Naive thymus-derived CD4-positive, alpha-beta T cell (primary cell): ENCODE measurements at regions not wholly inside any gene's neighbourhood (a gene's known extent, or its start where the extent isn't known, plus 50 kb on each side); places are given as distances from the start of the nearest gene placed in this dataset.

Source experiments
- ATAC-seq: fragments of 150-1000 bp; cut with Tn5 transposase; 2 replicates; pipeline ENCODE4 v1.10.0; 2021; ENCODE audit warnings: mild to moderate bottlenecking, moderate library complexity
- CTCF ChIA-PET: fragments of 350-600 bp; sonication (Branson Sonifier 250); formaldehyde crosslinking; loops from one replicate; lab custom pipeline; 2021; ENCODE audit warnings: antibody characterized with exemption; lab: Charles Lee
- POLR2A ChIA-PET: fragments of 350-600 bp; sonication (Branson Sonifier 250); formaldehyde crosslinking; loops from one replicate; lab custom pipeline; 2021; ENCODE audit warnings: antibody characterized with exemption, inconsistent platforms; lab: Charles Lee
- DNase-seq, 9 donors: peaks; one replicate each; pipeline versions ENCODE4 v3.0.0 to v3.0.0-alpha.2; 2020 to 2022; ENCODE audit warnings: mixed read lengths in 1 of 9
- H3K27ac ChIP-seq: one replicate; pipeline ENCODE4 v1.7.0; 2013; ENCODE audit warnings: mild to moderate bottlenecking, low read depth, low read length, moderate library complexity
- H3K27me3 ChIP-seq, 2 donors: one replicate each; pipeline ENCODE4 v1.7.0; 2013; ENCODE audit warnings: low read length in 2 of 2, mild to moderate bottlenecking in 2 of 2, moderate library complexity in 2 of 2; ENCODE audit not compliant: control insufficient read depth in 2 of 2, insufficient read depth in 2 of 2
- H3K36me3 ChIP-seq, 3 experiments: 1 replicate in 2 of 3; 2 replicates in 1 of 3; pipeline ENCODE4 v1.7.0; 2013; ENCODE audit warnings: low read length in 3 of 3, mild to moderate bottlenecking in 3 of 3, moderate library complexity in 1 of 3; ENCODE audit not compliant: insufficient read depth in 3 of 3, control insufficient read depth in 2 of 3
- H3K4me1 ChIP-seq, 2 donors: one replicate each; pipeline ENCODE4 v1.7.0; 2013; ENCODE audit warnings: low read length in 2 of 2, mild to moderate bottlenecking in 2 of 2, moderate library complexity in 1 of 2; ENCODE audit not compliant: control insufficient read depth in 2 of 2, insufficient read depth in 2 of 2
- H3K4me3 ChIP-seq: 2 replicates; pipeline ENCODE4 v1.7.0; 2013; ENCODE audit warnings: mild to moderate bottlenecking, low read length
- H3K9me3 ChIP-seq, 3 experiments: 1 replicate in 2 of 3; 2 replicates in 1 of 3; pipeline ENCODE4 v1.7.0; 2013; ENCODE audit warnings: low read length in 3 of 3; ENCODE audit not compliant: control insufficient read depth in 2 of 3
- H3K27ac Mint-ChIP-seq, 9 donors: one replicate each; pipeline ENCODE4 v1.8.0; 2020 to 2022; ENCODE audit warnings: mixed read lengths in 9 of 9, mild to moderate bottlenecking in 8 of 9, moderate library complexity in 5 of 9, inconsistent platforms in 2 of 9
- H3K27me3 Mint-ChIP-seq, 5 donors: one replicate each; pipeline ENCODE4 v1.8.0; 2021 to 2022; ENCODE audit warnings: mixed read lengths in 5 of 5, mild to moderate bottlenecking in 1 of 5
- H3K36me3 Mint-ChIP-seq, 5 donors: one replicate each; pipeline ENCODE4 v1.8.0; 2020 to 2022; ENCODE audit warnings: mixed read lengths in 5 of 5, mild to moderate bottlenecking in 3 of 5, inconsistent platforms in 1 of 5
- H3K4me1 Mint-ChIP-seq, 7 donors: one replicate each; pipeline ENCODE4 v1.8.0; 2020 to 2022; ENCODE audit warnings: mixed read lengths in 7 of 7, mild to moderate bottlenecking in 3 of 7, inconsistent platforms in 1 of 7
- H3K4me3 Mint-ChIP-seq, 10 donors: one replicate each; pipeline ENCODE4 v1.8.0; 2020 to 2022; ENCODE audit warnings: mild to moderate bottlenecking in 10 of 10, mixed read lengths in 10 of 10, moderate library complexity in 6 of 10, inconsistent platforms in 2 of 10
- H3K9me3 Mint-ChIP-seq, 11 donors: one replicate each; pipeline ENCODE4 v1.8.0; 2020 to 2022; ENCODE audit warnings: mixed read lengths in 11 of 11, mild to moderate bottlenecking in 4 of 11, inconsistent platforms in 1 of 11, moderate library complexity in 1 of 11
- intact Hi-C, 2 donors: fragments of 100-400 bp; cut with micrococcal nuclease; formaldehyde crosslinking; loops; one replicate each; pipeline ENCODE4 v1.15.1; 2023

DNA sequence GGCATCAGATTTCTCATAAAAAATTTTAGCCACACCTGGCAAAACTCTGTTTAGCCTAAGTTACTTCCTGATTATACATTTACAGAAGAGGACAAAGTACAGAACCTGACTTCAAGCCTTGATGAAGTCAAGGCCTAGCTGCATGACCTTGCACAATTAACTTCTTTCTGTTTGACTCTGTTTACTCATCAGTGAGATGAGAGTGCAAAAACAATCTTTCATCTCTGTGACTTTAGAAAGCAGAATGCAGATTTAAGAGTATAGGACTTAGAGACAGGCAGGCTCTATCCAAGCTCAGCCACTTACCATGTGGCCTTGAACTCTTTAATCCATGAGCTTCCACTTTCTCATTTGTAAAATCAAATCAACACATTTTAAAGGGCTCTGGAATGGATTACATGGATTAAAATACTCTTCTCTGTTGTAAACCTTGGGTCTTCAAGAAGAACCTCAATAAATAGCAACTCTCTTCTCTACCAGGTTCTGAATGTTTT is 1178.9 kb downstream of the FLRT2 start:
- Histone ChIP-seq H3K36me3 (no peaks in the 10 kb centered on the region), H3K9me3 (peaks cover 0 to 4% (median 0%) of the 10 kb centered on the region in 3 experiments), H3K27me3 (no peaks in the 10 kb centered on the region), H3K4me3 (no peak overlapping the region), H3K27ac (no peak overlapping the region), H3K4me1 (no peaks in the 10 kb centered on the region)
- intact Hi-C loops, result no loop called here
- H3K4me1 Mint-ChIP-seq, result no peaks in the 10 kb centered on the region
- ChIA-PET CTCF (no interaction called here), POLR2A (no interaction called here)
- ATAC-seq (no peak), DNase-seq (no peak)
- no peaks in the 10 kb centered on the region for H3K36me3 Mint-ChIP-seq
- no peak overlapping the region for H3K27ac Mint-ChIP-seq
- no peaks in the 10 kb centered on the region for H3K27me3 Mint-ChIP-seq
- no peak overlapping the region for H3K4me3 Mint-ChIP-seq
- H3K9me3 Mint-ChIP-seq, result peaks cover 2 to 20% (median 6%) of the 10 kb centered on the region in 11 donors

DNA sequence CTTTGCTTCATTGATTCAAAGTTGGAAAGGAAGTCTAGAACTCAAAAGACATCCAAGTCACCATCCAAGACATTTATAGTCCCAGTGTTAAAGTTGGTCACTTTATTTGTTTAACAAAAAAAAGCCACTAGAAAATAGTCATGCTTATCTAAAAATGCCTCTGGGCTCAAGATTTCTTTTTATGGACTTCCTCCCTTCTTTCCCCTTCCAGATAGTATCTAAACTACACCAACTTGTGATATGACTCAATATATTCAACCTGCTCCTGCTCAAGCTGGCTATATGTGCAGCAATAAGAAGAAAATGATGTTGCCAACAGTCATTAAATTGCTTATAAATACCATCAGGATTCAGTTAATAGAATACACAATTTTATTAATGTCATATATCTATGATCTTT is 1177.1 kb downstream of the FLRT2 start:
- H3K36me3 Mint-ChIP-seq, result no peaks in the 10 kb centered on the region
- Histone ChIP-seq H3K36me3 (no peaks in the 10 kb centered on the region), H3K4me1 (no peaks in the 10 kb centered on the region), H3K4me3 (no peak overlapping the region), H3K27ac (no peak overlapping the region), H3K27me3 (no peaks in the 10 kb centered on the region), H3K9me3 (peaks cover 0 to 5% (median 0%) of the 10 kb centered on the region in 3 experiments)
- H3K27ac Mint-ChIP-seq, result no peak overlapping the region
- no peak overlapping the region for H3K4me3 Mint-ChIP-seq
- H3K9me3 Mint-ChIP-seq, result peaks cover 0 to 15% (median 5%) of the 10 kb centered on the region in 11 donors
- ChIA-PET CTCF (no interaction called here), POLR2A (no interaction called here)
- intact Hi-C loops, result no loop called here
- no peaks in the 10 kb centered on the region for H3K4me1 Mint-ChIP-seq
- no peak for ATAC-seq
- no peaks in the 10 kb centered on the region for H3K27me3 Mint-ChIP-seq
- DNase-seq, result no peak

DNA sequence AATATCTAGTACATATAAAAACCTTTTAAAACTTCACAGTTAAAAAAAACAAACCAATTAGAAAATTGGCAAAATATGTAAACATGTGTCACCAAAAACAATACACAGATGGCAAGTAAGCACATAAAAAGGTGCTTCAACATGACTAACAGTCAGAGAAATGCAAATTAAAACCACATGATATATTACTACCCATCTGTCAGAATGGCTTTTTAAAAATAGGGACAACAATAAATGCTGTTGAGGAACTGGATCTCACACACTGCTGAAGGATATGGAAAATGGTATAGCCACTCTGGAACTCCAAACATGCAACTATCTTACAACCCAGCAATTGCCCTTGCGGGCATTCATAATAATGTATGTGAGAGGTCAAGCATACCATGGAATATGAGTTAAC is 1153.6 kb downstream of the FLRT2 start:
- CTCF ChIA-PET, result no interaction called here
- POLR2A ChIA-PET, result no interaction called here
- ATAC-seq, result no peak
- peaks cover 0 to 18% (median 3%) of the 10 kb centered on the region in 11 donors for H3K9me3 Mint-ChIP-seq
- Histone ChIP-seq H3K4me1 (no peaks in the 10 kb centered on the region), H3K27me3 (no peaks in the 10 kb centered on the region), H3K27ac (no peak overlapping the region), H3K9me3 (no peaks in the 10 kb centered on the region), H3K4me3 (no peak overlapping the region), H3K36me3 (no peaks in the 10 kb centered on the region)
- no peak overlapping the region for H3K4me3 Mint-ChIP-seq
- no peak for DNase-seq
- no peak overlapping the region for H3K27ac Mint-ChIP-seq
- no peaks in the 10 kb centered on the region for H3K36me3 Mint-ChIP-seq
- no peaks in the 10 kb centered on the region for H3K4me1 Mint-ChIP-seq
- no peaks in the 10 kb centered on the region for H3K27me3 Mint-ChIP-seq
- intact Hi-C loops, result no loop called here

DNA sequence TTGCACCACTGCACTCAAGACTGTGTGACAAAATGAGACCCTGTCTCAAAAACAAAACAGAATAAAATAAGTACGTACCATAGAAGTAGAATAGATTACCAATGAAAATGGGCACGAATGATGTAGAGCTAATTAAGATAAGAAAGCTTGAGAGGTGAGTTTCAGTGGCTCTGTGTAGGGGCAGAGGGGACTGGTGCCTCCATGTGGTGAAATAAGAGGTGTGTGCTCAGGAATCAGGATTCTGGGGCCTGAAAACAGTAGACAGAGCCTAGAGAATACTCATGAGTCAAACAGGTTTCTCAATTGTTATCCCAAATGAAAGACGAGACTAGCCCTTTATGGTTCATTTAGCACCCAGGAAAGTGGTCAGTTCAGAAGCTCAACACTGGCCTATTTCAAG is 1145.1 kb downstream of the FLRT2 start:
- Mint-ChIP-seq H3K27me3 (no peaks in the 10 kb centered on the region), H3K36me3 (peaks cover 0 to 5% (median 0%) of the 10 kb centered on the region in 5 donors), H3K27ac (no peak overlapping the region), H3K4me1 (no peaks in the 10 kb centered on the region), H3K9me3 (peaks cover 0 to 15% (median 2%) of the 10 kb centered on the region in 11 donors), H3K4me3 (no peak overlapping the region)
- DNase-seq (no peak), ATAC-seq (no peak)
- H3K4me3 ChIP-seq, result no peak overlapping the region
- no peaks in the 10 kb centered on the region for H3K27me3 ChIP-seq
- POLR2A ChIA-PET, result no interaction called here
- H3K4me1 ChIP-seq, result no peaks in the 10 kb centered on the region
- H3K27ac ChIP-seq, result no peak overlapping the region
- H3K9me3 ChIP-seq, result no peaks in the 10 kb centered on the region
- intact Hi-C loops, result no loop called here
- no peaks in the 10 kb centered on the region for H3K36me3 ChIP-seq
- CTCF ChIA-PET, result no interaction called here

DNA sequence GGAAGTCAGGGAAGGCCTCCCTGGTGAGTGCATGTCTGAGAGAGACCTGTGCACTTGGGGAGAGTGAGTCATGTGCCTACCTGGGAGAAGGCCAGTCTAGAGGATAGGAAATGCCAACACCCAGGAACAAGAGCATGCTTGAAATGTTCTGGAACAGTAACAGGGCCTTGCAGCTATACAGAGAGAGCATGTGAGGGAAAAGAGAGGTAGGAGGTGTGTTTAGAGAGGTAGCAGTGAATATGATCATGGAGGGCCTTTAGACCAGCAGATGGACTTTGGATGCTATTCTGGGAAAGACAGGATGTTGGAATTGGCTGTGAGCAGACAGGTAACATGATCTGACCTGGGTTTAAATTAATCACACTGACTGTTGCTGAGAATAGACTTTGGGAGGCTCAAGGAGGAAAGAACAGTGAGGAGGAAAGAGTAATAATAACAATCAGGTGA is 1143.6 kb downstream of the FLRT2 start:
- H3K4me3 ChIP-seq, result no peak overlapping the region
- ATAC-seq (no peak), DNase-seq (no peak)
- no peaks in the 10 kb centered on the region for H3K9me3 ChIP-seq
- ChIA-PET CTCF (no interaction called here), POLR2A (no interaction called here)
- H3K9me3 Mint-ChIP-seq, result peaks cover 0 to 17% (median 2%) of the 10 kb centered on the region in 11 donors
- H3K27me3 ChIP-seq, result no peaks in the 10 kb centered on the region
- H3K4me1 Mint-ChIP-seq, result no peaks in the 10 kb centered on the region
- intact Hi-C loops, result no loop called here
- no peaks in the 10 kb centered on the region for H3K4me1 ChIP-seq
- H3K36me3 ChIP-seq, result no peaks in the 10 kb centered on the region
- no peaks in the 10 kb centered on the region for H3K27me3 Mint-ChIP-seq
- peaks cover 0 to 5% (median 0%) of the 10 kb centered on the region in 5 donors for H3K36me3 Mint-ChIP-seq
- H3K27ac ChIP-seq, result no peak overlapping the region
- H3K4me3 Mint-ChIP-seq, result no peak overlapping the region
- no peak overlapping the region for H3K27ac Mint-ChIP-seq

DNA sequence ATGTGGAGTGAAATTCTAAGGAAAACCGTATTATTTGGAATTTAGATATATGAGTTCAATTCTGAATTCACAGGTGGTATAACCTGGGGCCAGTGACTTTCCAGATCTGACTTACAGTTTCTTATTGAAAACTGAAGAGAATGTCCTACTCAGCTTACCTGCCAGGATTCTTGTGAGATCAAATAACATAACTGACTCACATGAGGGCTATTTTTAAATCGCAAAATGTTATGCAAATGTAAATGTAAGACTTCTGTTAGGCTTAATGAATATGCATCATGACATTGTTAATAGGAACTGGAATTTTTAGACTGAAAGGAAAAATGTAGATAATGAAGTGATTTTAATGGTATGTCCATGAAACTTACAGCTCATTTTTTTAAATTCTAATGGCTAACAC is 1142.1 kb downstream of the FLRT2 start:
- H3K27ac ChIP-seq, result no peak overlapping the region
- Mint-ChIP-seq H3K27me3 (no peaks in the 10 kb centered on the region), H3K4me1 (no peaks in the 10 kb centered on the region), H3K36me3 (peaks cover 0 to 5% (median 0%) of the 10 kb centered on the region in 5 donors), H3K4me3 (no peak overlapping the region), H3K9me3 (peaks cover 0 to 18% (median 2%) of the 10 kb centered on the region in 11 donors), H3K27ac (no peak overlapping the region)
- ATAC-seq, result no peak
- H3K27me3 ChIP-seq, result no peaks in the 10 kb centered on the region
- no peaks in the 10 kb centered on the region for H3K4me1 ChIP-seq
- H3K4me3 ChIP-seq, result no peak overlapping the region
- intact Hi-C loops, result no loop called here
- POLR2A ChIA-PET, result no interaction called here
- no peaks in the 10 kb centered on the region for H3K36me3 ChIP-seq
- no peaks in the 10 kb centered on the region for H3K9me3 ChIP-seq
- no peak for DNase-seq
- CTCF ChIA-PET, result no interaction called here

DNA sequence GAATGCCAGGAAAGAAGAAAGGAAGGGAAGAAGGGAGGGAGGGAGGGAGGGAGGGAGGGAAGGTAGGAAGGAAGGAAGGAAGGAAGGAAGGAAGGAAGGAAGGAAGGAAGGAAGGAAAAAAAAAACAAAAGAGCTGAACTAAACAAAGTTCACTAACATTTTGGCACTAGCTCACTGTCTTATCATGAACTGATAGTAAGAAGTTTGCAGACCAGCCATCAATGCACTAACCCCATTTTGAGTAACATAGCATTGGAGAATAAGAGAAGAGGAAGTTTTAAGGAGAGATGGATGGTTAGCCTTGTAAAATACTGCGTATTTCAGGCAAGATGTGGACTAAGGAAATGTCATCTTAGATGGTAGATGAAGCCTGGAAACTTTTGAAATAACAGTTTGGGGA is 1136.0 kb downstream of the FLRT2 start:
- DNase-seq (no peak), ATAC-seq (no peak)
- Histone ChIP-seq H3K27me3 (no peaks in the 10 kb centered on the region), H3K4me3 (no peak overlapping the region), H3K9me3 (no peaks in the 10 kb centered on the region), H3K27ac (no peak overlapping the region), H3K36me3 (no peaks in the 10 kb centered on the region), H3K4me1 (no peaks in the 10 kb centered on the region)
- no peaks in the 10 kb centered on the region for H3K4me1 Mint-ChIP-seq
- ChIA-PET POLR2A (no interaction called here), CTCF (no interaction called here)
- no peak overlapping the region for H3K27ac Mint-ChIP-seq
- H3K36me3 Mint-ChIP-seq, result no peaks in the 10 kb centered on the region
- no peak overlapping the region for H3K4me3 Mint-ChIP-seq
- intact Hi-C loops, result no loop called here
- no peaks in the 10 kb centered on the region for H3K27me3 Mint-ChIP-seq
- H3K9me3 Mint-ChIP-seq, result peaks cover 0 to 13% (median 0%) of the 10 kb centered on the region in 11 donors
